HG02973 (cell line): ENCODE measurements at regions not wholly inside any gene's neighbourhood (a gene's known extent, or its start where the extent isn't known, plus 50 kb on each side); places are given as distances from the start of the nearest gene placed in this dataset.

Experiments used
- ATAC-seq: cut with Tn5 transposase; IDR thresholded peaks from one replicate; pipeline ENCODE4 v1.9.1; 2021; ENCODE audit warnings: moderate library complexity; ENCODE audit not compliant: unreplicated experiment

- no peak for ATAC-seq
These were observed 669.8 kb upstream of the POT1 start for GRCh38 chr7:125599387-125599786.

- no peak for ATAC-seq
These were observed 662.7 kb upstream of the POT1 start for GRCh38 chr7:125592331-125592730.

GRCh38 chr7:125573126-125573525 is 643.5 kb upstream of the POT1 start:
- ATAC-seq = no peak

GRCh38 chr7:125572414-125572813 is 642.8 kb upstream of the POT1 start:
- no peak for ATAC-seq

- peak; percentile 99 for ATAC-seq
These were observed 639.2 kb upstream of the POT1 start for GRCh38 chr7:125568799-125569198.

- ATAC-seq = no peak
These were observed 638.1 kb upstream of the POT1 start for GRCh38 chr7:125567686-125568085.

- no peak for ATAC-seq
These were observed 634.4 kb upstream of the POT1 start for GRCh38 chr7:125563964-125564529.

GRCh38 chr7:125563557-125563956 is 633.9 kb upstream of the POT1 start:
- no peak for ATAC-seq

- ATAC-seq = no peak
These were observed 631.4 kb upstream of the POT1 start for GRCh38 chr7:125561006-125561405.

GRCh38 chr7:125559921-125560320 is 630.3 kb upstream of the POT1 start:
- no peak for ATAC-seq

GRCh38 chr7:125555916-125556315 is 626.3 kb upstream of the POT1 start:
- no peak for ATAC-seq

GRCh38 chr7:125551008-125551407 is 621.4 kb upstream of the POT1 start:
- ATAC-seq = no peak

GRCh38 chr7:125547505-125547904 is 617.9 kb upstream of the POT1 start:
- no peak for ATAC-seq

GRCh38 chr7:125530553-125530952 is 600.9 kb upstream of the POT1 start:
- ATAC-seq = no peak

- no peak for ATAC-seq
These were observed 599.6 kb upstream of the POT1 start for GRCh38 chr7:125529249-125529648.

GRCh38 chr7:125526958-125527357 is 597.3 kb upstream of the POT1 start:
- ATAC-seq = no peak

GRCh38 chr7:125526092-125526491 is 596.5 kb upstream of the POT1 start:
- ATAC-seq = no peak

GRCh38 chr7:125516194-125516593 is 586.6 kb upstream of the POT1 start:
- ATAC-seq = no peak

GRCh38 chr7:125512373-125512772 is 582.7 kb upstream of the POT1 start:
- no peak for ATAC-seq

GRCh38 chr7:125511310-125511709 is 581.7 kb upstream of the POT1 start:
- no peak for ATAC-seq

GRCh38 chr7:125506331-125506730 is 576.7 kb upstream of the POT1 start:
- ATAC-seq = no peak

GRCh38 chr7:125504848-125505247 is 575.2 kb upstream of the POT1 start:
- ATAC-seq = no peak

- no peak for ATAC-seq
These were observed 566.4 kb upstream of the POT1 start for GRCh38 chr7:125495997-125496396.

- ATAC-seq = no peak
These were observed 562.9 kb upstream of the POT1 start for GRCh38 chr7:125492521-125492920.
